ENCODE measurements at regions not wholly inside any gene's neighbourhood (a gene's known extent, or its start where the extent isn't known, plus 50 kb on each side); places are given as distances from the start of the nearest gene placed in this dataset.

DNA sequence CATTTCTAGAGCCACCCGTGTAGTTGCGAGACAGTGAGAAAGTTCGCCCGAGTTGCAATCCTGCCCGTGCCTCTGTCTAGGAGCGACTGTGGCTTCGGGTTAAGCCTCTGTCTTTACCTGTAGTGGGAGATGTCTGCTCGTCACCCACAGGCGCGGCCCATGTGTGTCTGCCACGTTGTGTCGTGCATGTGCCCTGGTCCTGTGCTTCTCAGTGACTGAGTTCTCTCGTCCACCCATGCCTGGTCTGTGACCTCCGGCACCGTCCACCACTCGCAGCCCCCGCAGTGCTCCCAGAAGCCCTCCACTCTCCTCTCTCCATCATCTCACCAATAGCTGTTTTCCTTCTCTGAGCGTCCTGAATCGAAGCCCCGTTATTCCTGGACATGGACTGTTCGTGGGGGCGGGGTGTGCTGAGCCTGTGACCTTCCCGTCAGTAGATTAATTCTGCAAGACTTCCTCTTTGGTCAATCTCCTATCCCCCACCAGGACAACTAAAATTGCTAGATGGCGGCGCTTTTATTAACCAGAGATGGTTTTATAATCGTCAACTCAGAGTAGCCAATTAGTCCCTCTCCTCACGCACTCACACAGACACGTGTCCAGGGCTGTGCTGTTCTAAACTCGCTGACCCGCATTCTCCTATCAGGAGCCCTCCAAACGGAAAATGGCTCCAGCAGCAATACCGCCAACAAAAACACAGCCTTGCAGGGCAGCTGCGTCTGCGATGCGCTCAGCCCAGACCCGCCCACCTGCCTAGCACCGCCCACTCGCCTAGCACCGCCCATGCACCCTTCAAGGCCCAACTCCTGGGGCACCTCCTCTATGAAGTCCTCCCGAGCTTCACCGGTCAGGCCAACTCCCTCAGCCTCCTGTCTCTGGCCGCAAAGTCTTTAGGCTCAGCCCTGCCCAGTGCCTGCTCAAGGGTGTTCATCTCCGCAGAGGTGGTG lies 119.4 kb downstream of the TWIST2 start:
- TF ChIP-seq ZFX (IDR thresholded peaks at IDR 0.05; ENCODE audit: borderline replicate concordance), result no peak
- TF ChIP-seq, protein P1, sequence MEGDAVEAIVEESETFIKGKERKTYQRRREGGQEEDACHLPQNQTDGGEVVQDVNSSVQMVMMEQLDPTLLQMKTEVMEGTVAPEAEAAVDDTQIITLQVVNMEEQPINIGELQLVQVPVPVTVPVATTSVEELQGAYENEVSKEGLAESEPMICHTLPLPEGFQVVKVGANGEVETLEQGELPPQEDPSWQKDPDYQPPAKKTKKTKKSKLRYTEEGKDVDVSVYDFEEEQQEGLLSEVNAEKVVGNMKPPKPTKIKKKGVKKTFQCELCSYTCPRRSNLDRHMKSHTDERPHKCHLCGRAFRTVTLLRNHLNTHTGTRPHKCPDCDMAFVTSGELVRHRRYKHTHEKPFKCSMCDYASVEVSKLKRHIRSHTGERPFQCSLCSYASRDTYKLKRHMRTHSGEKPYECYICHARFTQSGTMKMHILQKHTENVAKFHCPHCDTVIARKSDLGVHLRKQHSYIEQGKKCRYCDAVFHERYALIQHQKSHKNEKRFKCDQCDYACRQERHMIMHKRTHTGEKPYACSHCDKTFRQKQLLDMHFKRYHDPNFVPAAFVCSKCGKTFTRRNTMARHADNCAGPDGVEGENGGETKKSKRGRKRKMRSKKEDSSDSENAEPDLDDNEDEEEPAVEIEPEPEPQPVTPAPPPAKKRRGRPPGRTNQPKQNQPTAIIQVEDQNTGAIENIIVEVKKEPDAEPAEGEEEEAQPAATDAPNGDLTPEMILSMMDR (IDR thresholded peaks at IDR 0.05), result no peak

All from 22Rv1 (cell line).